Myocyte (in vitro differentiated cells): ENCODE measurements at regions not wholly inside any gene's neighbourhood (a gene's known extent, or its start where the extent isn't known, plus 50 kb on each side); places are given as distances from the start of the nearest gene placed in this dataset.

Experiments
- DNase-seq: peaks from one replicate; pipeline ENCODE4 v3.0.0-alpha.2; 2012; ENCODE audit warnings: low read depth

DNA sequence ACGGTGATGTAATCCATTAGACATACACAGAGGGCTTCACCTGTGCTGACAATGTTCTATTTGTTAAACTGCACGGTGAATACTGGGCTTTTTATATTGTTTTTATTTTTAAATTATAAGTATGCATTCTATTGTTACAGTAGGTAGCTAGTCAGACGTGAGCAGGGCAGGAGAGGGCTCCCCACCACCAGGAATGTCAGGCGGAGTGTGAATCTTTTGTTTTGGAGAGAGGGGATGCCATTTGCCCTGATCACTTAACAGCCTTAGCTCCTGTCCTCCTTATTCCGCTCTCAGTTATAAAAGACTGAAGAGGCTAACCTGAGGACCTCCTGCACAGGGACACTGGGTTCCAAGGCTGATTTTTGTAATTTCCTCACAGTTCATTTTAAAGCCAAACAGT is 151.6 kb upstream of the TAPT1 start:
- no peak for DNase-seq

DNA sequence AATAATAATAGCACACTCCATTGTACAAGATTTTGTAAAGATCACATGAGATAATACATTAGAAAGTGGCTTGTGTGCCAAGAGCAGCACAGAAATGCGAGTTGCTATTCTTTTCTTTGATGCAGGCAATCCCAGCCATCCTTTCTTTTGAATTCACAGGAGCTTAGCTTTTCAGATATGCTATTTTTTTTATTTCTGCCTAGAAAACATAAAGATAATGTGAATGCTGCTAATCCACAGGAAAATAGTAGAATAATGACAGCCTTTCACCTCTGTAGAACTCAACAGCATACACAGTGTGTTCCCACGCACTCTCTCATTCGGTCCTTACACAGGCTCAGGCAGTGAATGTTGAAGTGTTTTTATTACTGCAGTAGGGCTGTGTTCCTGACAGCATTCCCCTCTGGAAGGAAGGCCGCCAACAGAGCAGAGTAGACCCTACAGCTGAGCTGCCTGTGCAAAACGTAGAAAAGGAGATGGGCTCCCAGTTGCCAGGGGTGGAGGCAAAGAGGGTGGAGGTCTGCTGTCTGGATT is 138.8 kb upstream of the TAPT1 start:
- no peak for DNase-seq

GRCh38 chr4:16360694-16361262 is 134.5 kb upstream of the TAPT1 start:
- DNase-seq: no peak

GRCh38 chr4:16353165-16353564 is 126.9 kb upstream of the TAPT1 start:
- DNase-seq: no peak

DNA sequence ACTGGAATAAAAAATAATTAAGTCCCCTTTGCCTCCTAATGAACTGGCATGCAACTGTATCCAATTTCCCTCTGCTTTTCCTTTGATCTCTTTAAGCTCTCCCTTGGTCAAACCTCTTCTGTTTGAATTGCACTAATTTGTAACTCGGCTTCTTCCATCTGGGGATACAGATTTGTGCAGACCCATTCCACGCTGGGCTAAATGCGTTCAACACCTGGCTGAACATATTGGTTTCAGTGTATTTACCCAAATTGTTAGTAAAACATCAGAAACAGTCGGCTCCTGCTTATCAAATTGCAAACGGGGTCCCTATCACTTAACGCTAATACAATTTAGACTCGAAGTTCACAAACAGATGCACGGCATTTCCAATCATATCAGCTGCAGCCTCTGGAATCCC is 124.9 kb upstream of the TAPT1 start:
- no peak for DNase-seq

DNA sequence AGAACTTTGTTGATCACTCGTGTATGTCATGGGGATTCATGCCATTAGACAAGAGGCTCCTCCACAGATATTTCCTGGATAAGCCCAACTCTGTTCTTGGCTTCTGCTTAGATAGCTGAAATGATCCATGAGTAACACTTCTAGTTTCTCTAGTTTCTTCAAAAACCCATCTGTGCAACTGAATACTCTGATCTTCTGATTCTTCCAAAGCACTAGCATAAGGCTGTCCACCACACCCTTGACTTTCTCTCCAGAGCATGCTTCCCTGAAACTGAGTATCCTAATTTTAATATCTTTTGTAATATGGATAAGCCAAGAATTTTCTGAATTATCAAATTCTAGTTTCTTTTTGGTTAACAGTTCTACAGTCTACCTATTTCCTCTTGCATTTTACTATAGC is 118.6 kb upstream of the TAPT1 start:
- no peak for DNase-seq

GRCh38 chr4:16337936-16338335 is 111.7 kb upstream of the TAPT1 start:
- no peak for DNase-seq

GRCh38 chr4:16334601-16335000 is 108.3 kb upstream of the TAPT1 start:
- no peak for DNase-seq

DNA sequence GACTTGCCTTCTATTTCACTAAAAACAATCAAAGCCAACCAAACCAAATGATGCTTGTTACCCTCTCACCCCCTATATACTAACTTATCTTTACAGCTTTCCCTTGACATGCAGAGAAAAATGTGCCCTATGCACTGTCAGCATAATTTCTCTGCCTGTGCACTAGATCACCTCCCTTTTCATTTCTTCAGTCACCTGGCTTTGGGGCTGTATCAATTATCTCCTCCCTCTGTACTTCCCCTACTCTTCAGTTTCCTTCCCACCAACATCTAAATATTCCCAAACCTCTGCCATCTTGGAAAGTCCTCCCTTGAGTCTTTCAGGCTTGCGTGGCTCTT is 103.5 kb upstream of the TAPT1 start:
- DNase-seq: no peak

GRCh38 chr4:16329125-16329796 is 103.0 kb upstream of the TAPT1 start:
- DNase-seq: no peak

- no peak for DNase-seq
Measured at GRCh38 chr4:16322183-16322582, 95.9 kb upstream of the TAPT1 start.

- DNase-seq: no peak
Measured at GRCh38 chr4:16315456-16315855, 89.2 kb upstream of the TAPT1 start.

DNA sequence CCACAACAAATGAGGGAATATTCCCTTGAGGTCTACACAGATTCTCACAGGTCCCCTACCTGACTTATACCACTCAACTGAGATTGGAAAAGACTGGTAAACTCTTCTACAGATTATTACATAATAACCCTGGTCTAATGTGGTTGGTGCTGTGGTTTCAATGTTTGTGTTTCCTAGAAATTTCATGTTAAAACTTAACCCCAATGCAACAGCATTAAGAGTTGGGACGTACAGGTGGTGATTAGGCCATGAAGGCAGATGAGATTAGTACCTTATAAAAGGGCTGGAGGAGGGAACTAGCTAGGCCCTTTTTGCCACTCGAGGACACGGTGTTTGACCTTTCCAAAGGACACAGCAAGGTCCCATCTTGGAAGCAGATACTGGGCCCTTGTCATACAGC is 84.3 kb upstream of the TAPT1 start:
- DNase-seq: no peak

DNA sequence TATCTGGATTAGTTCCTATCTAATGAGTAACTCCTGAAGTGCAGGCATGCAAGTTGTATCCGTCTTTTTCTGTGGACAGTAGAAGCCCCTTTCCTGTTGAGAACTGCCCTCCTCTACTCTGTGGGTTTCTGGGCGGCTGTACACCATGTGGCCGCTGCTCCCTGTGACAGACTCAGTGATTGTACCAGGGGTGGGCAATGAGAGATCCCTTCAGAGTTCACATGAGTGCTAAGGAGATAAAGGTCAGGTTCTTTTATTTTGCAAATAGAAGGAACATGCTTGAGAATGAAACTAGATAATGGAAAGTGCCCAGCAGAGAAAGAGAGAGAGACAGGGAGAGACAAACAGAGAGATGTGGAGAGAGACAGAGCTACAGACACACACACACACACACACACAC is 76.4 kb upstream of the TAPT1 start:
- DNase-seq: no peak

DNA sequence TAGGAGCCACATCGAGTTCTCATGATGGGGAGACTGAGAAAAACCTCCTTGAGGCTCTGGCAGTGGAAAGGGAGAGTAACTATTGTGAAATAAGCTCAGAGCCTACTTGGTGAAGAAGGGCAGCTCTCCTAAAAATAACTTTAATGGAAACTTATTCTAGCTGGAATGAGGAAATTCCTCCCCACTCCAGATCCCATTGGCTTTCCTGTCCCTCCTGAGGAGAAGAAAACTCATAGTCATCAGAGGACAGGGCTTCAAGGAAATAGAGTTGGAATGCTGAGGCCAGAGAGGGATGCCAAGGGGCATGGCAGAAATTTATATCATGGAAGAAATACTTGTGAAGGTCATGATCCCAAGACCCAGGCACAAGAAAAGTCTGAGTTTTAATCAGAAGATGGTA is 70.7 kb upstream of the TAPT1 start:
- no peak for DNase-seq

DNA sequence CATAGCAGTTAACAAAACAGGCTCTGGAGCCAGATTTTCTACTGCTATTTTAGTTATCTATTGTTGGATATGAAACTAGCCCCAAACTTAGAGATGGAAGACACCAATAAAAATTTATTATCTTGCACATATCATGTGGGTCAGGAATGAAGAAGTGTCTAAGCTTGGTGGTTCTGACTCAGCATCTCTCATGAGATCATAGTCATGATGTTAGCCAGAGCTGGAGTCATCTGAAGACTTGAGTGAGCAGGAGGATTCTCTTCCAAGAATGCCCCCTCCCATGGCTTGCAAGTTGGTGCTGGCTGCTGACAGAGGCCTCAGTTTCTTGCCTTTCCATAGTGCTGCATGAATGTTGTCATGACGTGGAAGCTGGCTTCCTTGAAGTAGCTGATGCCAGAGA is 68.2 kb upstream of the TAPT1 start:
- no peak for DNase-seq

DNA sequence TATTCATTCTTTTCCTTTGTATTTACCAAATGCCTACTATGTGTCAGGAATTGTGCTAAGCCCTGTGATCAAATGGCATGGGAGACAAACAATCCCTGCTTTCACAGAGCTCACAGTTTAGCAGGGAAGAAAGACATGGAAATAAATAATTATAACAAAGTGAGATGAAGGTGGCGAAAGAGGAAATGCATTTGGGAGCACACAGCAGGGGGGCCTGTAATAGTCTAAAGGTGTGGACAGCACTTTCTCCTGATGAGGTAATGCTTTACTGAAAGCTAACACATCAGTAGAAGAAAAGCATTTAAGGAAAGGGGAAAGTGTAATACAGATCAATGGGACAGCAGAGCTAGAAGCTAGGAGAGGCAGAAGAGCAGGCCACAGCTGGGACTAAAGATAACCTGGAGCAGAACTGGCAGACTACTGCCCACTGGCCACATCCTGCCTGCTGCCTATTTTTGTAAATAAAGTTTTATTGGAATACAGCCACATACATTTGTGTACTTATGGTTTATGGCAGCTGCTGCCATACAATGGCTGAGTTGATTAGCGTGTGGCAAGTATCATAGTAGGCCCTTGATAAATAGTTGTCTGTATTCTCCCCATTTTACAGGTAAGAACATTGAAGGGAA is 67.1 kb upstream of the TAPT1 start:
- DNase-seq: no peak

DNA sequence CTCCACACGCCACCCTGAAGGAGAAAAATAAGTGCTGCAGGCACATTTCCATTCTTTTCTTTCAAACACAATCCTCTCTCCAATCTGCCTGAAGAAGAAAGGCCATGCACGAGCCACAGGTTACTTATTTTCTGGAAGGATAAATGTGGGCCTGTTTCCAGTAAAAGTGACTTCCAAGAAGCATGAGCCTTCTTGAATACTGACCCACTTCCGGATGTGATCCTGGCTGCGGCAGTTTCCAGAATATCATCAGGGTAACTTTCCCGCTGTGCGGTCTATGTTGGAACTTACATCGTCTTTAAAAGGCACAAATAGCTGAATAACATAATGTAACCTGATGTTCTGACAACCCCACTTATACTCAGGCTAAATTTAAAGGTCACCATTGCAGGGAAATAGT is 66.3 kb upstream of the TAPT1 start:
- no peak for DNase-seq

DNA sequence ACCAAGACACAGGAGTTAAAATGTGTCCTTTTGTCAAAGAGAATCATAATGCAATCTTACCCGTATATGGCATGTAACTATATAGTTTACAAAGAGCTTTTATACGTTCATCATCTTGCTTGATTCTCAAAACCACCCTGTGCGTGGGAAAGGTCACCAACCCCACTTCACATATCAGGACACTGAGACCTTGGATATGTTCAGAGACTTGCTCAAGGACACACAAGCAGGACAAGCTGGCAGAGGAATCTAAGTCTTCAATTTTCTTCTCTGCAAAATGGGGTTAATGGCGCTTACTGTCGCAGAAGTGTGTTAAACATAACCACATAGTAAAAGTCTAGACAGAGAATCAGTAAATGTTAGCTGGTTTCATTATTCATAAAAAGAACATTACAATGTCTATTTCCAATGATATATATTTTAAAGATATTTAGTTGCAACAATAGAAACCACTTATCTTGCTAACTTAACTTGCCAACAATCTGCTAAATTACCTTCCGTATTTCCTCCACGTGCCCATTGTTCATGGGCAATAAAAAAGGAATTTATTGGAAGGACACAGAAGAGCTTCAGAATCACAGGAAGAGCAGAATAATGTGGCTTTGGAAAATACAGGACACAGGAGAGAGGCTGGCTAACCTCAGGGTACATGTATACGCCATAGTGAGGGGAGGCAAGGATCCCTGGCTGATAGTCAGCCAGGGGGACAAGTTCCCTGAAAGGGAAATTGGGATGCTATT is 64.6 kb upstream of the TAPT1 start:
- no peak for DNase-seq

DNA sequence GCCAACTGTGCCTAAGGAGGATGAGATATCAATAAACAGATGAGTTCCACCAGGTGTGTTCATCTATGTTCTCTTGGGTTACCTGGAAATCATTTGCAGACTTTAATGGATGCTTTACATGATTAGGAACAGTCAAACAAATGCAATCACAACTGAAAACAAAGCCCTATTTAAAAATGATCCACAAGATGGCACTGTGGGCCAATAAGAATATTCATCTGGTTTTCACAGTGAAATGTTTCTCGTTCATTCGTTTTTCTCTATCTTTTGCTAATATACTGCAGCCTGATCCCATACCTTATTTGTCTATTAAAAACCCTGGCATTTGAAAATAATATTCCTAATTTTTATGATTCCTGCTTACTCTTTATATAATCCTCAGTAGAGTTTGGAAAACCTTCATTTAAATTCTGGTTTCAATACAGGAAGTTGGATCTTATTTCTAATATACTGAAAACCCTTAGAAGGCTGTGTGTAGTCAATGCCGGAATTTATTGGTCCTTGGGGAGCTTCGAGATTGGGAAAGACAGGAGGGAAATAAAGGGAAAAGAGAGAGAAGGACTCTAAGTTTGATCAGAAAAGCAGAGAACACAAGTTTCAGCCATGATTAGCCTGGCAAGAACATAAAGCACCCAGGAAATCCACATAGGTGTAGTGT is 63.8 kb upstream of the TAPT1 start:
- peak; percentile 46 for DNase-seq

- no peak for DNase-seq
Measured at GRCh38 chr4:16284050-16284449, 57.8 kb upstream of the TAPT1 start.

GRCh38 chr4:16278178-16278577 is 51.9 kb upstream of the TAPT1 start:
- no peak for DNase-seq
